H1 (cell line): ENCODE measurements at regions not wholly inside any gene's neighbourhood (a gene's known extent, or its start where the extent isn't known, plus 50 kb on each side); places are given as distances from the start of the nearest gene placed in this dataset.

Source experiments
- EZH2 ChIP-seq: fragments of 200-600 bp; sonication (generic); IDR thresholded peaks from 2 replicates; pipeline ENCODE4 v1.7.1; 2012; ENCODE audit warnings: low read depth, mild to moderate bottlenecking, moderate library complexity, low read length, inconsistent platforms; ENCODE audit not compliant: severe bottlenecking
- POU5F1 ChIP-seq: IDR thresholded peaks from 2 replicates; pipeline ENCODE4 v1.6.1; 2011; ENCODE audit warnings: low read depth, mild to moderate bottlenecking, low read length, moderate library complexity
- RXRA ChIP-seq: IDR thresholded peaks from 2 replicates; pipeline ENCODE4 v1.6.1; 2011; ENCODE audit warnings: low read depth, mild to moderate bottlenecking, low read length, moderate library complexity; ENCODE audit not compliant: insufficient read depth
- TBP ChIP-seq: IDR thresholded peaks from 2 replicates; pipeline ENCODE4 v1.6.1; 2011; ENCODE audit warnings: low read depth, low read length, improper control_type of control experiment
- TF ChIP-seq, protein P1 (sequence below): fragments of 300-600 bp; sonication (generic); IDR thresholded peaks from 2 replicates; pipeline ENCODE4 v1.7.1; 2012; ENCODE audit warnings: low read length, moderate library complexity, mild to moderate bottlenecking, inconsistent platforms; ENCODE audit not compliant: insufficient replicate concordance

DNA sequence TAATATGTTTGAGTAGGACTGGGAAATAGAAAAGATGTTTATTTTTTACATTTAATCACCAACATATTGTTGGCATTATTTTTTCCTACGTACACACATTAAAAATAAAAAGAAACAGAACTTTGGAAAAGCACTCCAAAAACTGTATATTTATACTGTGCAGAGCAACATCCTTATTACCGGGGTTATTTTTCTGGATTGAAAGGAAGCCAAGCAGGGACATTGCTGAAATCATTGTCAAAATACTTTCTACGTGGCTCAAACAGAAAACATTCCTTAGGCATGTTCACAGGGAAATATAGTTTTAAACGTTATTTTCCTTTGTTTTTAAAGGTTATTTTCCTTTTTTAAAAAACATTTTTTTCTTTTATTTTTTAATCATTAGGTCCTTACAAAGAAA is 315.0 kb upstream of the SMIM21 start (continued):
- TF ChIP-seq, protein P1, sequence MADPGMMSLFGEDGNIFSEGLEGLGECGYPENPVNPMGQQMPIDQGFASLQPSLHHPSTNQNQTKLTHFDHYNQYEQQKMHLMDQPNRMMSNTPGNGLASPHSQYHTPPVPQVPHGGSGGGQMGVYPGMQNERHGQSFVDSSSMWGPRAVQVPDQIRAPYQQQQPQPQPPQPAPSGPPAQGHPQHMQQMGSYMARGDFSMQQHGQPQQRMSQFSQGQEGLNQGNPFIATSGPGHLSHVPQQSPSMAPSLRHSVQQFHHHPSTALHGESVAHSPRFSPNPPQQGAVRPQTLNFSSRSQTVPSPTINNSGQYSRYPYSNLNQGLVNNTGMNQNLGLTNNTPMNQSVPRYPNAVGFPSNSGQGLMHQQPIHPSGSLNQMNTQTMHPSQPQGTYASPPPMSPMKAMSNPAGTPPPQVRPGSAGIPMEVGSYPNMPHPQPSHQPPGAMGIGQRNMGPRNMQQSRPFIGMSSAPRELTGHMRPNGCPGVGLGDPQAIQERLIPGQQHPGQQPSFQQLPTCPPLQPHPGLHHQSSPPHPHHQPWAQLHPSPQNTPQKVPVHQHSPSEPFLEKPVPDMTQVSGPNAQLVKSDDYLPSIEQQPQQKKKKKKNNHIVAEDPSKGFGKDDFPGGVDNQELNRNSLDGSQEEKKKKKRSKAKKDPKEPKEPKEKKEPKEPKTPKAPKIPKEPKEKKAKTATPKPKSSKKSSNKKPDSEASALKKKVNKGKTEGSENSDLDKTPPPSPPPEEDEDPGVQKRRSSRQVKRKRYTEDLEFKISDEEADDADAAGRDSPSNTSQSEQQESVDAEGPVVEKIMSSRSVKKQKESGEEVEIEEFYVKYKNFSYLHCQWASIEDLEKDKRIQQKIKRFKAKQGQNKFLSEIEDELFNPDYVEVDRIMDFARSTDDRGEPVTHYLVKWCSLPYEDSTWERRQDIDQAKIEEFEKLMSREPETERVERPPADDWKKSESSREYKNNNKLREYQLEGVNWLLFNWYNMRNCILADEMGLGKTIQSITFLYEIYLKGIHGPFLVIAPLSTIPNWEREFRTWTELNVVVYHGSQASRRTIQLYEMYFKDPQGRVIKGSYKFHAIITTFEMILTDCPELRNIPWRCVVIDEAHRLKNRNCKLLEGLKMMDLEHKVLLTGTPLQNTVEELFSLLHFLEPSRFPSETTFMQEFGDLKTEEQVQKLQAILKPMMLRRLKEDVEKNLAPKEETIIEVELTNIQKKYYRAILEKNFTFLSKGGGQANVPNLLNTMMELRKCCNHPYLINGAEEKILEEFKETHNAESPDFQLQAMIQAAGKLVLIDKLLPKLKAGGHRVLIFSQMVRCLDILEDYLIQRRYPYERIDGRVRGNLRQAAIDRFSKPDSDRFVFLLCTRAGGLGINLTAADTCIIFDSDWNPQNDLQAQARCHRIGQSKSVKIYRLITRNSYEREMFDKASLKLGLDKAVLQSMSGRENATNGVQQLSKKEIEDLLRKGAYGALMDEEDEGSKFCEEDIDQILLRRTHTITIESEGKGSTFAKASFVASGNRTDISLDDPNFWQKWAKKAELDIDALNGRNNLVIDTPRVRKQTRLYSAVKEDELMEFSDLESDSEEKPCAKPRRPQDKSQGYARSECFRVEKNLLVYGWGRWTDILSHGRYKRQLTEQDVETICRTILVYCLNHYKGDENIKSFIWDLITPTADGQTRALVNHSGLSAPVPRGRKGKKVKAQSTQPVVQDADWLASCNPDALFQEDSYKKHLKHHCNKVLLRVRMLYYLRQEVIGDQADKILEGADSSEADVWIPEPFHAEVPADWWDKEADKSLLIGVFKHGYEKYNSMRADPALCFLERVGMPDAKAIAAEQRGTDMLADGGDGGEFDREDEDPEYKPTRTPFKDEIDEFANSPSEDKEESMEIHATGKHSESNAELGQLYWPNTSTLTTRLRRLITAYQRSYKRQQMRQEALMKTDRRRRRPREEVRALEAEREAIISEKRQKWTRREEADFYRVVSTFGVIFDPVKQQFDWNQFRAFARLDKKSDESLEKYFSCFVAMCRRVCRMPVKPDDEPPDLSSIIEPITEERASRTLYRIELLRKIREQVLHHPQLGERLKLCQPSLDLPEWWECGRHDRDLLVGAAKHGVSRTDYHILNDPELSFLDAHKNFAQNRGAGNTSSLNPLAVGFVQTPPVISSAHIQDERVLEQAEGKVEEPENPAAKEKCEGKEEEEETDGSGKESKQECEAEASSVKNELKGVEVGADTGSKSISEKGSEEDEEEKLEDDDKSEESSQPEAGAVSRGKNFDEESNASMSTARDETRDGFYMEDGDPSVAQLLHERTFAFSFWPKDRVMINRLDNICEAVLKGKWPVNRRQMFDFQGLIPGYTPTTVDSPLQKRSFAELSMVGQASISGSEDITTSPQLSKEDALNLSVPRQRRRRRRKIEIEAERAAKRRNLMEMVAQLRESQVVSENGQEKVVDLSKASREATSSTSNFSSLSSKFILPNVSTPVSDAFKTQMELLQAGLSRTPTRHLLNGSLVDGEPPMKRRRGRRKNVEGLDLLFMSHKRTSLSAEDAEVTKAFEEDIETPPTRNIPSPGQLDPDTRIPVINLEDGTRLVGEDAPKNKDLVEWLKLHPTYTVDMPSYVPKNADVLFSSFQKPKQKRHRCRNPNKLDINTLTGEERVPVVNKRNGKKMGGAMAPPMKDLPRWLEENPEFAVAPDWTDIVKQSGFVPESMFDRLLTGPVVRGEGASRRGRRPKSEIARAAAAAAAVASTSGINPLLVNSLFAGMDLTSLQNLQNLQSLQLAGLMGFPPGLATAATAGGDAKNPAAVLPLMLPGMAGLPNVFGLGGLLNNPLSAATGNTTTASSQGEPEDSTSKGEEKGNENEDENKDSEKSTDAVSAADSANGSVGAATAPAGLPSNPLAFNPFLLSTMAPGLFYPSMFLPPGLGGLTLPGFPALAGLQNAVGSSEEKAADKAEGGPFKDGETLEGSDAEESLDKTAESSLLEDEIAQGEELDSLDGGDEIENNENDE = no peak
- TF ChIP-seq TBP = no peak
- no peak for TF ChIP-seq POU5F1
- no peak for TF ChIP-seq RXRA
- no peak for TF ChIP-seq EZH2
